HG02588 (cell line): ENCODE measurements at regions not wholly inside any gene's neighbourhood (a gene's known extent, or its start where the extent isn't known, plus 50 kb on each side); places are given as distances from the start of the nearest gene placed in this dataset.
"Not testable (repeated sequence)": the region's sequence is repeated elsewhere in the genome, so short reads cannot be mapped to it uniquely, and the experiment has no call there.

Experiments used
- ATAC-seq: cut with Tn5 transposase; IDR thresholded peaks from one replicate; pipeline ENCODE4 v1.9.1; 2021; ENCODE audit warnings: mild to moderate bottlenecking, moderate library complexity; ENCODE audit not compliant: unreplicated experiment

GRCh38 chr12:89289720-89290119 is 62.6 kb downstream of the DUSP6 start:
- no peak for ATAC-seq

- ATAC-seq, result no peak
Observed at GRCh38 chr12:89288959-89289358, 63.3 kb downstream of the DUSP6 start.

- no peak for ATAC-seq
Observed at GRCh38 chr12:89286501-89286900, 65.8 kb downstream of the DUSP6 start.

GRCh38 chr12:89281539-89281867 is 70.8 kb downstream of the DUSP6 start:
- ATAC-seq, result no peak

- ATAC-seq, result no peak
Observed at GRCh38 chr12:89280833-89281538, 71.3 kb downstream of the DUSP6 start.

- no peak for ATAC-seq
Observed at GRCh38 chr12:89279499-89279898, 72.8 kb downstream of the DUSP6 start.

GRCh38 chr12:89278862-89279261 is 73.4 kb downstream of the DUSP6 start:
- ATAC-seq, result no peak

GRCh38 chr12:89278169-89278568 is 74.1 kb downstream of the DUSP6 start:
- ATAC-seq, result no peak

GRCh38 chr12:89276860-89277259 is 75.4 kb downstream of the DUSP6 start:
- no peak for ATAC-seq

GRCh38 chr12:89273525-89273924 is 78.8 kb downstream of the DUSP6 start:
- no peak for ATAC-seq

GRCh38 chr12:89270548-89270947 is 81.8 kb downstream of the DUSP6 start:
- no peak for ATAC-seq

- no peak for ATAC-seq
Observed at GRCh38 chr12:89269174-89269573, 83.1 kb downstream of the DUSP6 start.

- no peak for ATAC-seq
Observed at GRCh38 chr12:89267404-89267803, 84.9 kb downstream of the DUSP6 start.

- ATAC-seq, result not testable (repeated sequence)
Observed at GRCh38 chr12:89266574-89267188, 85.6 kb downstream of the DUSP6 start.

GRCh38 chr12:89264837-89265236 is 87.5 kb downstream of the DUSP6 start:
- no peak for ATAC-seq

- ATAC-seq, result no peak
Observed at GRCh38 chr12:89263900-89264299, 88.4 kb downstream of the DUSP6 start.

- no peak for ATAC-seq
Observed at GRCh38 chr12:89262855-89263552, 89.3 kb downstream of the DUSP6 start.

- ATAC-seq, result no peak
Observed at GRCh38 chr12:89261982-89262381, 90.3 kb downstream of the DUSP6 start.

- no peak for ATAC-seq
Observed at GRCh38 chr12:89260841-89261637, 91.3 kb downstream of the DUSP6 start.

GRCh38 chr12:89259821-89260220 is 92.5 kb downstream of the DUSP6 start:
- no peak for ATAC-seq

- no peak for ATAC-seq
Observed at GRCh38 chr12:89258240-89258969, 93.9 kb downstream of the DUSP6 start.
